ENCODE measurements at regions not wholly inside any gene's neighbourhood (a gene's known extent, or its start where the extent isn't known, plus 50 kb on each side); places are given as distances from the start of the nearest gene placed in this dataset.

DNA sequence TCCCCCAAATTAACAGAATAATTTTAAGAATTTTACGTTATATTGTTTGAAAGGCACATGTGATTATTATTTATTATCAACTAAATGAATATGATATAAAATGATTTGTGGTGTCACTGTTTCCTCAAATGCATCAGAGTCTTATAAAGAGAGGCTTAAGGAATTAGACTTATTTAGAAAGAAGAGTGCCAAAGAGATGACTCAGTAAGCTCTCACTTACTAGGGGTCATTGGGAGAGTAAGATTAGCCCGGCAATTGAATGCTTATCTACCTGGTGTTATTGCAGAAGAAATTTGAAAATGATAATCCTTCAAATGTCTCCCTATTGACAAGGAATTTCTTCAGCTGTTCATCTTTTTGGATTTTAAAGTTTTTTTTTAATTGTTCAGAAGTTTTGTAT lies 408.7 kb downstream of the OXSM start:
- no peaks in the 10 kb centered on the region for H4K20me1 ChIP-seq (ENCODE audit: insufficient read depth, low read length)
- no peaks in the 10 kb centered on the region for H3K27me3 ChIP-seq (ENCODE audit: low read depth, low read length)
- H3K27ac ChIP-seq (ENCODE audit: low read length): no peak overlapping the region
- H3K4me1 ChIP-seq (ENCODE audit: low read length): peaks cover 10% of the 10 kb centered on the region
- no peak overlapping the region for H3K4me3 ChIP-seq (ENCODE audit: low read length)
- no peaks in the 10 kb centered on the region for H3K79me2 ChIP-seq (ENCODE audit: low read length)
- H3K9ac ChIP-seq (ENCODE audit: low read length): no peak overlapping the region
- no peak overlapping the region for H3K4me2 ChIP-seq (ENCODE audit: low read length)
- no peaks in the 10 kb centered on the region for H3K36me3 ChIP-seq (replicated peaks; ENCODE audit: low read depth, low read length)
- TF ChIP-seq EZH2phosphoT487 (IDR thresholded peaks at IDR 0.05; ENCODE audit: low read depth): no peak
- TF ChIP-seq, protein P1, sequence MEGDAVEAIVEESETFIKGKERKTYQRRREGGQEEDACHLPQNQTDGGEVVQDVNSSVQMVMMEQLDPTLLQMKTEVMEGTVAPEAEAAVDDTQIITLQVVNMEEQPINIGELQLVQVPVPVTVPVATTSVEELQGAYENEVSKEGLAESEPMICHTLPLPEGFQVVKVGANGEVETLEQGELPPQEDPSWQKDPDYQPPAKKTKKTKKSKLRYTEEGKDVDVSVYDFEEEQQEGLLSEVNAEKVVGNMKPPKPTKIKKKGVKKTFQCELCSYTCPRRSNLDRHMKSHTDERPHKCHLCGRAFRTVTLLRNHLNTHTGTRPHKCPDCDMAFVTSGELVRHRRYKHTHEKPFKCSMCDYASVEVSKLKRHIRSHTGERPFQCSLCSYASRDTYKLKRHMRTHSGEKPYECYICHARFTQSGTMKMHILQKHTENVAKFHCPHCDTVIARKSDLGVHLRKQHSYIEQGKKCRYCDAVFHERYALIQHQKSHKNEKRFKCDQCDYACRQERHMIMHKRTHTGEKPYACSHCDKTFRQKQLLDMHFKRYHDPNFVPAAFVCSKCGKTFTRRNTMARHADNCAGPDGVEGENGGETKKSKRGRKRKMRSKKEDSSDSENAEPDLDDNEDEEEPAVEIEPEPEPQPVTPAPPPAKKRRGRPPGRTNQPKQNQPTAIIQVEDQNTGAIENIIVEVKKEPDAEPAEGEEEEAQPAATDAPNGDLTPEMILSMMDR (IDR thresholded peaks at IDR 0.05; ENCODE audit: low read depth, low read length): no peak
- H2AFZ ChIP-seq (ENCODE audit: low read depth, low read length): no peak overlapping the region
- H3K9me3 ChIP-seq (ENCODE audit: insufficient read depth, low read length): no peaks in the 10 kb centered on the region

DNA sequence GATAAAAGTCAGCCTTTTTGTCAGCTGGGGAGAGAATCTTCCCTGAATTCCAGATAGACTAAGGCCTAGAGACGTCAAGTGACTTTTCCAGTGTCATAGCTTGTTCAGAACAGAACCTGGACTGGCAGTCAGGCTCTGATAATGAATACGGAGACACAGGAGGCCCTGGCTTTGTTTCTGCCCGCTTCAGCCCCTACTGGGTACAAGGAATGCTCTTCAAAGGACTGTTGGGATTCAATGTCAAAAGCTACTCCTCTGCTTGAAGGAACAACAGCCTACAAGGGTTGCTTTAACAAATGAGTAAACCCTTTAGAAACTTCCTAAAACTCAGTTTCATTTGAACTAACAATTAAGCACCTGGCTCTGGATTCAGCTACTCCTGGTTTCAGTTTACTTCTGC lies 412.3 kb downstream of the OXSM start:
- Histone ChIP-seq H3K4me2 (ENCODE audit: low read length) (0 out of 2 replicates have a peak overlapping the region, but pooled peaks have one; percentile 1), H3K4me3 (ENCODE audit: low read length) (no peak overlapping the region), H3K27ac (ENCODE audit: low read length) (no peak overlapping the region), H3K4me1 (ENCODE audit: low read length) (peaks cover 10% of the 10 kb centered on the region), H3K27me3 (ENCODE audit: low read depth, low read length) (no peaks in the 10 kb centered on the region), H3K9ac (ENCODE audit: low read length) (no peak overlapping the region), H4K20me1 (ENCODE audit: insufficient read depth, low read length) (no peaks in the 10 kb centered on the region), H3K36me3 (replicated peaks; ENCODE audit: low read depth, low read length) (no peaks in the 10 kb centered on the region), H3K79me2 (ENCODE audit: low read length) (no peaks in the 10 kb centered on the region), H2AFZ (ENCODE audit: low read depth, low read length) (no peak overlapping the region), H3K9me3 (ENCODE audit: insufficient read depth, low read length) (no peaks in the 10 kb centered on the region)
- TF ChIP-seq EZH2phosphoT487 (IDR thresholded peaks at IDR 0.05; ENCODE audit: low read depth): no peak
- TF ChIP-seq, protein P1 (IDR thresholded peaks at IDR 0.05; ENCODE audit: low read depth, low read length): no peak

DNA sequence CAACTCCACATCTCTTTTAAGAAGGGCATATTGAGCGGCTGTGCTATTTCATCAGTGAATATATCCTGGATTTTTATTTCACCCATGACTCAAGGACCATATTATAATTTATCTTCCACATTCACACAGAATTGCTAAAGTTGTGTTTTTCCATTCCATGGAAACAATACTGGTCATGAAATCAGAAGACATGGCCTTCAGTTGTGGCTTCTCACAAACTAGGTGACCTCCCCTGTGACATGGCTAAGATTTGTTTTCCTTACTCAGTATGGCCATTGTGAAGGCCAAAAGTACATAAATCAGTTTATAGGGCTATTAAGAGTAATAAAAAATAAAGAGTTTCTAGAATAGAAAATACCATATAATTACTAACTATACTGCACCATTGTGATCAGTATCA lies 415.6 kb downstream of the OXSM start:
- Histone ChIP-seq H3K4me1 (ENCODE audit: low read length) (peaks cover 10% of the 10 kb centered on the region), H3K36me3 (replicated peaks; ENCODE audit: low read depth, low read length) (no peaks in the 10 kb centered on the region), H3K4me3 (ENCODE audit: low read length) (no peak overlapping the region), H3K9me3 (ENCODE audit: insufficient read depth, low read length) (no peaks in the 10 kb centered on the region), H3K4me2 (ENCODE audit: low read length) (no peak overlapping the region), H4K20me1 (ENCODE audit: insufficient read depth, low read length) (no peaks in the 10 kb centered on the region), H3K79me2 (ENCODE audit: low read length) (no peaks in the 10 kb centered on the region), H3K27ac (ENCODE audit: low read length) (no peak overlapping the region), H3K9ac (ENCODE audit: low read length) (no peak overlapping the region), H2AFZ (ENCODE audit: low read depth, low read length) (no peak overlapping the region), H3K27me3 (ENCODE audit: low read depth, low read length) (no peaks in the 10 kb centered on the region)
- TF ChIP-seq, protein P1 (IDR thresholded peaks at IDR 0.05; ENCODE audit: low read depth, low read length): no peak
- no peak for TF ChIP-seq EZH2phosphoT487 (IDR thresholded peaks at IDR 0.05; ENCODE audit: low read depth)

DNA sequence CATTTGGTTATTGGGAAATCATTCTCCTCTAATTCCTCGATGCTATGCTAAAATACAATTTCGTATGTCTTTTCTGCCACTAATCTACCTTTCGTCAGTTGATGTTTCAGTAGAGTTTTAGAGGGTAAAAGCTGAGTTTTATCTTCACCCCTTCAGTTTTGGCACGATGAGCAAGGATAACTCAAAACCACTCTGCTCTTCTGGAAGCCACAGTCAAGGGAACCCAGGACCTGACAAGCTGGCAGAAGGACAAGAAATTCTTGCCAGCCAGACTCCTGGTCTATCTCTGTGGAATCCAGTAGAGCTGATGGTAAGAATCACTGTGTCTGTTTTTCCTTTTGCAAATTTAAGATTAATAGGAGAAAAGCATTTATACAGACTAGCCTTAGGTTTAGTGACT lies 414.4 kb upstream of the LRRC3B start:
- H3K27me3 ChIP-seq (ENCODE audit: low read depth, low read length): no peaks in the 10 kb centered on the region
- no peak for TF ChIP-seq EZH2phosphoT487 (IDR thresholded peaks at IDR 0.05; ENCODE audit: low read depth)
- TF ChIP-seq, protein P1 (IDR thresholded peaks at IDR 0.05; ENCODE audit: low read depth, low read length): no peak
- no peaks in the 10 kb centered on the region for H4K20me1 ChIP-seq (ENCODE audit: insufficient read depth, low read length)
- no peaks in the 10 kb centered on the region for H3K36me3 ChIP-seq (replicated peaks; ENCODE audit: low read depth, low read length)
- no peak overlapping the region for H3K4me3 ChIP-seq (ENCODE audit: low read length)
- no peak overlapping the region for H2AFZ ChIP-seq (ENCODE audit: low read depth, low read length)
- H3K4me2 ChIP-seq (ENCODE audit: low read length): no peak overlapping the region
- H3K4me1 ChIP-seq (ENCODE audit: low read length): no peaks in the 10 kb centered on the region
- H3K9ac ChIP-seq (ENCODE audit: low read length): no peak overlapping the region
- no peak overlapping the region for H3K27ac ChIP-seq (ENCODE audit: low read length)
- H3K79me2 ChIP-seq (ENCODE audit: low read length): no peaks in the 10 kb centered on the region
- H3K9me3 ChIP-seq (ENCODE audit: insufficient read depth, low read length): no peaks in the 10 kb centered on the region

All from OCI-LY3 (cell line).